GM12878 (cell line): ENCODE measurements at regions not wholly inside any gene's neighbourhood (a gene's known extent, or its start where the extent isn't known, plus 50 kb on each side); places are given as distances from the start of the nearest gene placed in this dataset.

ENCODE experiments used
- ATAC-seq: fragments of 200-7000 bp; cut with Tn5 transposase; 3 replicates; pipeline ENCODE4 v1.9.1; 2020; ENCODE audit warnings: mild to moderate bottlenecking, moderate library complexity
- BruUV-seq: library from RNA; stranded (reverse); fragments of 400-500 nt; replicated peaks from 2 replicates; lab custom pipeline; 2021; lab: Mats Ljungman, UMichigan
- CTCF ChIA-PET: fragments of 300-600 bp; sonication (Branson Sonifier 250); formaldehyde crosslinking; extraction: SDS; loops from one replicate; lab custom pipeline; 2021; ENCODE audit warnings: inconsistent platforms; lab: Yijun Ruan, JAX
- POLR2A ChIA-PET: fragments of 350-600 bp; formaldehyde crosslinking; extraction: SDS; loops from one replicate; lab custom pipeline; 2021; ENCODE audit warnings: inconsistent platforms; lab: Charles Lee
- RAD21 ChIA-PET: fragments of 300-600 bp; sonication (Branson Sonifier 250); formaldehyde crosslinking; loops from one replicate; lab custom pipeline; 2023; ENCODE audit warnings: antibody characterized with exemption; ENCODE audit not compliant: unreplicated experiment; lab: Charles Lee
- SMC1A ChIA-PET: fragments of 300-600 bp; sonication (Branson Sonifier 250); formaldehyde crosslinking; loops from one replicate; lab custom pipeline; 2023; ENCODE audit not compliant: unreplicated experiment, uncharacterized antibody; lab: Charles Lee
- DNase-seq: peaks from one replicate; pipeline ENCODE4 v3.0.0-alpha.2; 2011; ENCODE audit warnings: low read depth, low spot score
- FAIRE-seq: peaks from 3 replicates; lab custom pipeline; 2011; peaks lifted over from hg19 to GRCh38; lab: Jason Lieb, UNC
- H2AFZ ChIP-seq: 2 replicates; pipeline ENCODE4 v1.6.0; 2011; ENCODE audit warnings: low read depth, low read length, control low read depth; ENCODE audit not compliant: control insufficient read depth
- H3K27ac ChIP-seq: 2 replicates; pipeline ENCODE4 v1.5.1; 2011; ENCODE audit warnings: control low read depth; ENCODE audit not compliant: control insufficient read depth, insufficient read depth
- H3K27me3 ChIP-seq, 2 experiments: replicated peaks in 1 of 2; 2 replicates each; pipeline versions ENCODE4 v1.6.0 to v1.6.1; 2011; ENCODE audit warnings: low read length in 1 of 2; ENCODE audit not compliant: control insufficient read depth in 2 of 2, insufficient read depth in 2 of 2
- H3K36me3 ChIP-seq, 2 experiments: 2 replicates each; pipeline ENCODE4 v1.5.1; 2011; ENCODE audit warnings: low read length in 1 of 2; ENCODE audit not compliant: control insufficient read depth in 2 of 2, insufficient read depth in 2 of 2
- H3K4me1 ChIP-seq: 2 replicates; pipeline ENCODE4 v1.6.1; 2011; ENCODE audit warnings: mild to moderate bottlenecking, low read length, moderate library complexity, mixed read lengths; ENCODE audit not compliant: control insufficient read depth, insufficient read depth
- H3K4me2 ChIP-seq: 2 replicates; pipeline ENCODE4 v1.6.0; 2011; ENCODE audit warnings: control low read depth; ENCODE audit not compliant: control insufficient read depth, insufficient read depth
- H3K4me3 ChIP-seq: fragments of 200-600 bp; sonication (generic); 2 replicates; pipeline ENCODE4 v1.5.1; 2016
- H3K79me2 ChIP-seq: 2 replicates; pipeline ENCODE4 v1.6.0; 2011; ENCODE audit warnings: low read length; ENCODE audit not compliant: control insufficient read depth, insufficient read depth
- H3K9ac ChIP-seq: 2 replicates; pipeline ENCODE4 v1.8.0; 2011; ENCODE audit warnings: low read length, control low read depth, mixed read lengths; ENCODE audit not compliant: control insufficient read depth, insufficient read depth
- H3K9me3 ChIP-seq: replicated peaks from 3 replicates; pipeline ENCODE4 v1.5.1; 2011; ENCODE audit warnings: mild to moderate bottlenecking, low read length; ENCODE audit not compliant: control insufficient read depth, insufficient read depth
- H4K20me1 ChIP-seq: 2 replicates; pipeline ENCODE4 v1.6.0; 2011; ENCODE audit not compliant: control insufficient read depth, insufficient read depth
- BACH1 ChIP-seq: fragments of 450-650 bp; IDR thresholded peaks from 2 replicates; pipeline ENCODE4 v1.6.1; 2017; ENCODE audit warnings: mild to moderate bottlenecking, borderline replicate concordance
- FOXK2 ChIP-seq: fragments of 450-650 bp; IDR thresholded peaks from 2 replicates; pipeline ENCODE4 v1.6.1; 2017; ENCODE audit warnings: mild to moderate bottlenecking, moderate library complexity
- JUNB ChIP-seq: IDR thresholded peaks from 2 replicates; pipeline ENCODE4 v1.6.1; 2016; ENCODE audit warnings: antibody characterized with exemption, mild to moderate bottlenecking
- MXI1 ChIP-seq: fragments of 150-350 bp; IDR thresholded peaks from 2 replicates; pipeline ENCODE4 v1.6.1; 2011; ENCODE audit warnings: low read depth, mild to moderate bottlenecking, inconsistent platforms, low read length, improper control_type of control experiment
- MYC ChIP-seq: IDR thresholded peaks from 2 replicates; pipeline ENCODE4 v1.6.1; 2011; ENCODE audit warnings: mild to moderate bottlenecking, low read length, moderate library complexity, inconsistent platforms; ENCODE audit not compliant: insufficient read depth, insufficient replicate concordance, insufficient read length, severe bottlenecking
- NBN ChIP-seq: fragments of 450-650 bp; IDR thresholded peaks from 2 replicates; pipeline ENCODE4 v1.6.1; 2016
- NR2C1 ChIP-seq: fragments of 450-650 bp; IDR thresholded peaks from 2 replicates; pipeline ENCODE4 v1.6.1; 2017; ENCODE audit warnings: antibody characterized with exemption, mild to moderate bottlenecking, moderate library complexity
- POU2F2 ChIP-seq: IDR thresholded peaks from 3 replicates; pipeline ENCODE4 v1.6.1; 2011; ENCODE audit warnings: low read depth, mild to moderate bottlenecking, low read length, borderline replicate concordance
- RBBP5 ChIP-seq: fragments of 200-600 bp; sonication (generic); conservative IDR thresholded peaks from 2 replicates; pipeline ENCODE4 v1.6.1; 2016
- RCOR1 ChIP-seq: conservative IDR thresholded peaks from 2 replicates; pipeline ENCODE4 v1.6.1; 2012; ENCODE audit warnings: low read depth, low read length, improper control_type of control experiment
- YY1 ChIP-seq: IDR thresholded peaks from 2 replicates; pipeline ENCODE4 v1.6.1; 2011; ENCODE audit warnings: low read depth, mild to moderate bottlenecking, low read length
- ZNF207 ChIP-seq: fragments of 450-650 bp; IDR thresholded peaks from 2 replicates; pipeline ENCODE4 v1.6.1; 2014; ENCODE audit warnings: antibody characterized with exemption, mild to moderate bottlenecking, borderline replicate concordance
- ZNF24 ChIP-seq: fragments of 450-650 bp; IDR thresholded peaks from 2 replicates; pipeline ENCODE4 v1.6.1; 2017; ENCODE audit warnings: antibody characterized with exemption, mild to moderate bottlenecking
- ZSCAN29 ChIP-seq: fragments of 450-650 bp; IDR thresholded peaks from 2 replicates; pipeline ENCODE4 v1.6.1; 2017; ENCODE audit warnings: mild to moderate bottlenecking, moderate library complexity
- in situ Hi-C: fragments of 300-500 bp; cut with MboI; formaldehyde crosslinking; loops from 9 replicates; pipeline ENCODE4 v1.14.3; 2018; ENCODE audit warnings: mixed read lengths
- intact Hi-C: fragments of 100-400 bp; cut with micrococcal nuclease; formaldehyde crosslinking; loops from one replicate; pipeline ENCODE4 v1.14.2; 2022; ENCODE audit not compliant: unreplicated experiment
- TF ChIP-seq, protein P1 (sequence below): IDR thresholded peaks from 2 replicates; pipeline ENCODE4 v1.6.1; 2012; ENCODE audit warnings: low read length, inconsistent platforms
- TF ChIP-seq, protein P2 (sequence below): IDR thresholded peaks from 2 replicates; pipeline ENCODE4 v1.6.1; 2012; ENCODE audit warnings: low read depth, low read length, improper control_type of control experiment
- TF ChIP-seq, protein P3 (sequence below): fragments of 450-650 bp; IDR thresholded peaks from 2 replicates; pipeline ENCODE4 v1.6.1; 2018; ENCODE audit warnings: borderline replicate concordance, mild to moderate bottlenecking; ENCODE audit not compliant: partially characterized antibody

DNA sequence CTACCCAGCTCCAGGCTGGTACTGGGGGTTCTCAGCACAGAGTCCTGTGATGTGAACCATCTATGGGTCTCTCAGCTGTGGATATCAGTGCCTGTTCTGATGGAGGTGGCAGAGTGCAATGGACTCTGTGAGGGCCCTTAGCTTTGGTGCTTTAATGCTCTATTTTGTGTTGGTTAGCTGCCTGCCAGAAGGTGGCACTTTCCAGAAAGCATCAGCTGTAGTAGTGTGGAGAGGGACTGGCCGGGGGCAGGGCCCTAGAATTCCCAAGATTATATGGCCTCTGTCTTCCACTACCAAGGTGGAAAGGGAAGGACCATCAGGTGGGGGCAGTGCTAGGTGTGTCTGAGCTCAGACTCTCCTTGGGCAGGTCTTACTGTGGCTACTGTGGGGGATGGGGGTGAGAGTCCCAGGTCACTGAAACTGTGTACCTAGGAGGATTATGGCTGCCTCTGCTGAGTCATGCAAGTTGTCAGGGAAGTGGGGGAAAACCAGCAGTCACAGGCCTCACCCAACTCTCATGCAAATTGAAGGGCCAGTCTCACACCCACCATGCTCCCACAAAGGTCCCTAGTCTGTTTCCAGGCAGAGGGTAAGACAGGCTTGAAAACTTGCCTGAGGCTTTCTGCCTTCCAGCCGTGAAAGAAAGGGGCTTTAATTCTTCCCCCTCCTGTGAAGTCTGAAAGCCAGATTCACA lies 878.1 kb downstream of the C12orf50 start (continued):
- TF ChIP-seq, protein P1, sequence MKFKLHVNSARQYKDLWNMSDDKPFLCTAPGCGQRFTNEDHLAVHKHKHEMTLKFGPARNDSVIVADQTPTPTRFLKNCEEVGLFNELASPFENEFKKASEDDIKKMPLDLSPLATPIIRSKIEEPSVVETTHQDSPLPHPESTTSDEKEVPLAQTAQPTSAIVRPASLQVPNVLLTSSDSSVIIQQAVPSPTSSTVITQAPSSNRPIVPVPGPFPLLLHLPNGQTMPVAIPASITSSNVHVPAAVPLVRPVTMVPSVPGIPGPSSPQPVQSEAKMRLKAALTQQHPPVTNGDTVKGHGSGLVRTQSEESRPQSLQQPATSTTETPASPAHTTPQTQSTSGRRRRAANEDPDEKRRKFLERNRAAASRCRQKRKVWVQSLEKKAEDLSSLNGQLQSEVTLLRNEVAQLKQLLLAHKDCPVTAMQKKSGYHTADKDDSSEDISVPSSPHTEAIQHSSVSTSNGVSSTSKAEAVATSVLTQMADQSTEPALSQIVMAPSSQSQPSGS, result no peak
- peak; percentile 97; the same call in 1 of the 2 replicates for TF ChIP-seq BACH1
- peak; percentile 79 for TF ChIP-seq YY1

DNA sequence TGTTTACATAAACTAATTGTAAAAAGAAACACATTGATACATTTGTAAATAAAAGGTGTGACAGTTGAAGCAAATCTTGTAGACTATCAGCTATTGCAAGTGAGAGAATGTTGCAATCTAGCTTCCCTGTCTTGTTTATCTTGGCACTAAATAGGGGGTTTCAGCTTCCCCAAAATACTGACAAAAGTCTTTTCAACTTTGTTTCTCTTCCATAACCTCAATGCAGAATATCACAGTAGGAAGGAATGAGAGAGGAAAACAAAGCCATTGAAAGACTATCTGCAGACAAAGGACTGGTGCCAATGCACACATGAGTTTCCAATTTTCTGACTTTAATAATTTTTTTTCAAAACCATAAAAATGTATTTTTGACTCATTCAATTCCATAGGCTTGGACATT lies 886.2 kb upstream of the MGAT4C start:
- POLR2A ChIA-PET, result no interaction called here
- TF ChIP-seq ZSCAN29, result no peak
- TF ChIP-seq ZNF207, result no peak
- TF ChIP-seq, protein P2, sequence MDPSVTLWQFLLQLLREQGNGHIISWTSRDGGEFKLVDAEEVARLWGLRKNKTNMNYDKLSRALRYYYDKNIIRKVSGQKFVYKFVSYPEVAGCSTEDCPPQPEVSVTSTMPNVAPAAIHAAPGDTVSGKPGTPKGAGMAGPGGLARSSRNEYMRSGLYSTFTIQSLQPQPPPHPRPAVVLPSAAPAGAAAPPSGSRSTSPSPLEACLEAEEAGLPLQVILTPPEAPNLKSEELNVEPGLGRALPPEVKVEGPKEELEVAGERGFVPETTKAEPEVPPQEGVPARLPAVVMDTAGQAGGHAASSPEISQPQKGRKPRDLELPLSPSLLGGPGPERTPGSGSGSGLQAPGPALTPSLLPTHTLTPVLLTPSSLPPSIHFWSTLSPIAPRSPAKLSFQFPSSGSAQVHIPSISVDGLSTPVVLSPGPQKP, result no peak
- no peak for TF ChIP-seq NR2C1
- TF ChIP-seq RBBP5, result no peak
- no peak for TF ChIP-seq ZNF24
- TF ChIP-seq, protein P3, sequence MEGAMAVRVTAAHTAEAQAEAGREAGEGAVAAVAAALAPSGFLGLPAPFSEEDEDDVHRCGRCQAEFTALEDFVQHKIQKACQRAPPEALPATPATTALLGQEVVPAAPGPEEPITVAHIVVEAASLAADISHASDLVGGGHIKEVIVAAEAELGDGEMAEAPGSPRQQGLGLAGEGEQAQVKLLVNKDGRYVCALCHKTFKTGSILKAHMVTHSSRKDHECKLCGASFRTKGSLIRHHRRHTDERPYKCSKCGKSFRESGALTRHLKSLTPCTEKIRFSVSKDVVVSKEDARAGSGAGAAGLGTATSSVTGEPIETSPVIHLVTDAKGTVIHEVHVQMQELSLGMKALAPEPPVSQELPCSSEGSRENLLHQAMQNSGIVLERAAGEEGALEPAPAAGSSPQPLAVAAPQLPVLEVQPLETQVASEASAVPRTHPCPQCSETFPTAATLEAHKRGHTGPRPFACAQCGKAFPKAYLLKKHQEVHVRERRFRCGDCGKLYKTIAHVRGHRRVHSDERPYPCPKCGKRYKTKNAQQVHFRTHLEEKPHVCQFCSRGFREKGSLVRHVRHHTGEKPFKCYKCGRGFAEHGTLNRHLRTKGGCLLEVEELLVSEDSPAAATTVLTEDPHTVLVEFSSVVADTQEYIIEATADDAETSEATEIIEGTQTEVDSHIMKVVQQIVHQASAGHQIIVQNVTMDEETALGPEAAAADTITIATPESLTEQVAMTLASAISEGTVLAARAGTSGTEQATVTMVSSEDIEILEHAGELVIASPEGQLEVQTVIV, result no peak
- TF ChIP-seq POU2F2, result no peak
- TF ChIP-seq, protein P1, result no peak
- no peak for TF ChIP-seq NBN
- TF ChIP-seq MYC, result no peak
- no peak for TF ChIP-seq JUNB
- no peak for TF ChIP-seq FOXK2
- no peak for TF ChIP-seq RCOR1
- TF ChIP-seq MXI1, result no peak

More for the DNA sequence above, 886.2 kb upstream of the MGAT4C start:
- no TSS peak for BruUV-seq
- no peak for FAIRE-seq
- ChIA-PET RAD21 (no interaction called here), SMC1A (no interaction called here), CTCF (no interaction called here)
- in situ Hi-C loops (no loop called here), intact Hi-C loops (no loop called here)
- DNase-seq, result no peak
- Histone ChIP-seq H3K4me1 (no peaks in the 10 kb centered on the region), H3K9ac (no peak overlapping the region), H4K20me1 (no peaks in the 10 kb centered on the region), H3K4me3 (no peak overlapping the region), H3K27me3 (no peaks in the 10 kb centered on the region), H3K79me2 (no peaks in the 10 kb centered on the region), H3K9me3 (no peaks in the 10 kb centered on the region), H3K27ac (no peak overlapping the region), H3K4me2 (no peak overlapping the region), H2AFZ (no peak overlapping the region), H3K36me3 (no peaks in the 10 kb centered on the region)
- ATAC-seq, result no peak
